Rectal smooth muscle tissue (tissue), 1 donor: ENCODE measurements at regions not wholly inside any gene's neighbourhood (a gene's known extent, or its start where the extent isn't known, plus 50 kb on each side); places are given as distances from the start of the nearest gene placed in this dataset.

Source experiments
- H3K27ac ChIP-seq: one replicate; pipeline ENCODE4 v1.7.0; 2013; ENCODE audit warnings: low read depth, low read length, inconsistent platforms
- H3K27me3 ChIP-seq: one replicate; pipeline ENCODE4 v1.7.0; 2013; ENCODE audit warnings: low read length; ENCODE audit not compliant: control insufficient read depth, insufficient read depth
- H3K36me3 ChIP-seq: one replicate; pipeline ENCODE4 v1.7.0; 2013; ENCODE audit warnings: low read length; ENCODE audit not compliant: control insufficient read depth, insufficient read depth
- H3K4me1 ChIP-seq: one replicate; pipeline ENCODE4 v1.7.0; 2013; ENCODE audit warnings: low read length; ENCODE audit not compliant: control insufficient read depth, insufficient read depth
- H3K4me3 ChIP-seq: one replicate; pipeline ENCODE4 v1.7.0; 2013; ENCODE audit warnings: low read length
- H3K9ac ChIP-seq: one replicate; pipeline ENCODE4 v1.7.0; 2013; ENCODE audit warnings: low read length

DNA sequence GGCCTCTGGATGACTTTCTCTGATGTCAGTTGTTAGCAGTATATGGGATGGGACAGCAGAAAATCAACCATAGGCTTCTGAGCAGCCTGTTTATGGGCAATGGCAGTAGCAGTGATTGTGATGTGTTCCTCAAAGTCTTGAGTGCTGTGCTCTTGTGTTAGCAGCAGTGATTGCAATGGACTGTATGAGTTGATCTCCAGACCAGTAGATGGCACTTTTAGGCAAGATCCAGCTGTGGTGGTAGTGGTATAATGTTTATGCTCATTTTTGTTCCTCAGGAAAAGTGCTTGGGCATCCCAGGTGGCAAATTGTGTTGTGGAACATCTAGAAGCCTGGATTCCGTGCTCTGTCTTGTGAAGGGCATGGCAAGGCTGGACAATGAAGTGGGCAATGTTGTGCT lies 181.6 kb upstream of the SYNCRIP start:
- Histone ChIP-seq H3K4me3 (no peak overlapping the region), H3K9ac (no peak overlapping the region), H3K27me3 (no peaks in the 10 kb centered on the region)

DNA sequence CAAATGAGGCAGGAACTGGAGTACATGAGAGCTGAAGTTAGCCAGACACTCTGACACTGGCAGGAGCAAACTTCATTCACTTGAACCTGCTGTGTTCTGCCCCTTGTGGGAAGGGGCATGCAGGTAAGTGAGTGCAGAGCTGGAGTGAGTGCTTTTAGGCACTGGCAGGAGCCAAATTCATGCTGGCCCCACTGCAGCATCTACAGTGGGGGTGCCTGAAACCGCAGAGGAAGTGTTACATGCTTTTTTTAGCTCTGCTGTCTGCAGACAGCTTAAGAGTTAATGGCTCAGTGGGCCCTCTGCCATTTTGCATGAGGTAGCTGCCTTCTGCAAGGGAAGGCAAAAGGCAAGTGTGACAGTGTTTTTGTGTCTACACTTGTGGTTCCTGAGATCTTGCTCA lies 167.9 kb upstream of the SYNCRIP start:
- Histone ChIP-seq H3K4me1 (no peaks in the 10 kb centered on the region), H3K9ac (no peak overlapping the region), H3K27me3 (no peaks in the 10 kb centered on the region), H3K27ac (no peak overlapping the region), H3K4me3 (no peak overlapping the region), H3K36me3 (no peaks in the 10 kb centered on the region)

More for the DNA sequence above, 181.6 kb upstream of the SYNCRIP start:
- no peaks in the 10 kb centered on the region for H3K4me1 ChIP-seq
- H3K27ac ChIP-seq: no peak overlapping the region
- no peaks in the 10 kb centered on the region for H3K36me3 ChIP-seq

- no peak overlapping the region for H3K9ac ChIP-seq
- no peaks in the 10 kb centered on the region for H3K4me1 ChIP-seq
- H3K27ac ChIP-seq: no peak overlapping the region
- H3K4me3 ChIP-seq: no peak overlapping the region
- H3K36me3 ChIP-seq: no peaks in the 10 kb centered on the region
- no peaks in the 10 kb centered on the region for H3K27me3 ChIP-seq
Observed at GRCh38 chr6:85803721-85804120, 161.0 kb upstream of the SYNCRIP start.

DNA sequence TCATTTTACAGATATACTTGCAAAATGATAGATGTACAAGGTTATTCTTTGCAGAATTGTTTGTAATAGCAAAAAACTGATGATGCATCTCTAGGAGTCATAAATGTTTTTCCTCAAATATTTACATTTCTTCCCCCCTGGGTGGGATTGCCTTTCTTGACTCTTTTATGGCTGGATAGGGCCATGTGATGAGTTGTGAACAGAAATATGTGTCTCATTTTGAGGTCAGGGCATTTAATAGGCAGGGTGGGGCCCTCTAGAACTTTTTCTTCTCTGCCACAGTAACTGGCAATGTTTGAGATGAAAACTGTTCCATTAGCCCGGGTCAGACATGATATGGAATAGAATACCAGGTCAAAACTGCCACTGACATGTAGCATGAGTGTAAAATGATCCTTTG lies 159.5 kb upstream of the SYNCRIP start:
- no peaks in the 10 kb centered on the region for H3K36me3 ChIP-seq
- H3K27ac ChIP-seq: no peak overlapping the region
- H3K4me1 ChIP-seq: no peaks in the 10 kb centered on the region
- no peak overlapping the region for H3K4me3 ChIP-seq
- no peak overlapping the region for H3K9ac ChIP-seq
- H3K27me3 ChIP-seq: no peaks in the 10 kb centered on the region

DNA sequence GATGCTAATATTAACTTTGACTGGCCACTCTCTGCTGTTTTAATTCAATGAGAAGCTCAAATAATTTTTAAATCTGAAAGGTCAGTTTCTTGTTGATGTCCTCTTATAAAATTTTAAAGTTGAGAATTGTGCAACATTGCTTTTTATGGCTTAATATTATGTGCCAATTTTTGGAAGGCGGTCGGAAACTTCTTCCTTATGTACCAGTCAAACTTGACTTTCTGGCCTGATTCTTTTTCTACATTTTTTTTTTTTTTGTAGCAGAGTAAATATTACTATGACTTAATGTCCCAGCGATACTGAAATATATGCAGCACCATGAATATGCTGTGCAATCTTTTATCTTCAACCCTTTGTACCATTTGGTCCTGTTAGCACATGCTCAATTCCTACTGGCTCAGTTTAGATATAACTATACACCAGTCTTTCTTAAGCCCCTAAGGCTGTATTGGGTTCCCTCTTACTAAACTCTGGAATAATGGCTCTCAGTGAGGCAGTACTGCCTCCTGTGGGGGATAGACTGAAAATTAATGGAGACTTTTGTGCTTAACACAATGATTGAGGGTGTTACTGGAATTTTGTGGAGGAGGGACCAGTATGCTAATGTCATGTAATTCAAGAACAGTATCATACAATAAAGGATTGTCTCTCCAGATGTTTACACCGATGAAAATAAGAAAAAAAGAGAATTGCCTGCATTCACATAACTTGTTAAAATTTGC lies 156.4 kb upstream of the SYNCRIP start:
- Histone ChIP-seq H3K27me3 (no peaks in the 10 kb centered on the region), H3K4me1 (no peaks in the 10 kb centered on the region), H3K36me3 (no peaks in the 10 kb centered on the region), H3K4me3 (no peak overlapping the region), H3K9ac (no peak overlapping the region), H3K27ac (no peak overlapping the region)

DNA sequence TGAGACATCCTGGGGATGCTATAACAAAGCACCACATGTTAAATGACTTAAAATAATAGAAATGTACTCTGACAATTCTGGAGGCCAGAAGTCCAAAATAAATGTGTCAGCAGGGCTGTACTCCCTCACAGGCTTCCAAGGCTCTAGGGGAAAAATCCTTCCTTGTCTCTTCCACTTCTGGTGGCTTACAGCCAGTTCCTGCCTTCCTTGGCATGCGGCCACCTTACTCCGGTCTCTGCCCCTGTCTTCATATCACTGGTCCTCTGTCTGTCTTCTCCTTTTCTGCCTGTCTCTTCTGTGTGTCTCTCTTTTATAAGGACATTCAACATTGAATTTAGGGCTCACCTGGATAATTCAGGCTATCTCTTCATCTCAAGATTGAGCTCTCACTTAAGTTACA lies 155.3 kb upstream of the SYNCRIP start:
- Histone ChIP-seq H3K36me3 (no peaks in the 10 kb centered on the region), H3K4me1 (no peaks in the 10 kb centered on the region), H3K4me3 (no peak overlapping the region), H3K27me3 (no peaks in the 10 kb centered on the region), H3K9ac (no peak overlapping the region), H3K27ac (no peak overlapping the region)

DNA sequence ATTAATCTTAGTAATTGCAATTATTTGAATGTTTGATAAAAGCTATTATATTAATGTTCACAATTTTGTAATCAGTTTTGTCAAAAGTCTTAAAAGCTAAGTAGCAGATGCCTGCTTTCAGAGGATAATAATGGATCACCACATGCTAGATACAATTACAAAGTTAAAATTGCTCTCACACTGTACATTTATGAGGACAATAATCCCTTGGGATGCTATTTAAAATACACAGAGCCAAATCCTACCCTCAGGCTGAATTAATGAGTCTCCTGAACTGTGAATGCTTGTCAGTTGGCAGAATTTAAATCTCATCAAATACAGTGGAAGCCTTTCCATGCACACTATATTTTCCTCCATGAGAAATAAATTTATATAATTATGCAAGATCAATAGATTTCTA lies 153.3 kb upstream of the SYNCRIP start:
- Histone ChIP-seq H3K27me3 (no peaks in the 10 kb centered on the region), H3K36me3 (no peaks in the 10 kb centered on the region), H3K4me1 (no peaks in the 10 kb centered on the region), H3K27ac (no peak overlapping the region), H3K9ac (no peak overlapping the region), H3K4me3 (no peak overlapping the region)

DNA sequence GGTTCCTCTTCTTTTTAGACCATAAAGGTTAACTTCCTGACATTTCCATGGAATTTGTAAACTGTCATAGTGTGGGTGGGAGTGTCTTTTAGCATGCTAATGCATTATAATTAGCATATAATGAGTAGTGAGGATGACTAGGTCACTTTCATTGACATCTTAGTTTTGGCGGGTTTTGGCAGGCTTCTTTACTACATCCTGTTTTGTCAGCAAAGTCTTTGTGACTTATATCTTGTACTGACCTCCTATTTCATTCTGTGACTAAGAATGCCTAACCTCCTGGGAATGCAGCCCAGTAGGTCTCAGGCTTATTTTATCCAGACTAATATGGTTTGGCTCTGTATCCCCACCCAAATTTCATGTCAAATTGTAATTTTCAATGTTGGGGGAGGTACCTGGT lies 149.6 kb upstream of the SYNCRIP start:
- H3K36me3 ChIP-seq: no peaks in the 10 kb centered on the region
- no peak overlapping the region for H3K27ac ChIP-seq
- H3K9ac ChIP-seq: no peak overlapping the region
- no peaks in the 10 kb centered on the region for H3K4me1 ChIP-seq
- no peaks in the 10 kb centered on the region for H3K27me3 ChIP-seq
- H3K4me3 ChIP-seq: no peak overlapping the region

GRCh38 chr6:85775883-85776282 lies 133.2 kb upstream of the SYNCRIP start:
- Histone ChIP-seq H3K4me3 (no peak overlapping the region), H3K36me3 (no peaks in the 10 kb centered on the region), H3K27me3 (no peaks in the 10 kb centered on the region), H3K27ac (no peak overlapping the region), H3K4me1 (no peaks in the 10 kb centered on the region), H3K9ac (no peak overlapping the region)

DNA sequence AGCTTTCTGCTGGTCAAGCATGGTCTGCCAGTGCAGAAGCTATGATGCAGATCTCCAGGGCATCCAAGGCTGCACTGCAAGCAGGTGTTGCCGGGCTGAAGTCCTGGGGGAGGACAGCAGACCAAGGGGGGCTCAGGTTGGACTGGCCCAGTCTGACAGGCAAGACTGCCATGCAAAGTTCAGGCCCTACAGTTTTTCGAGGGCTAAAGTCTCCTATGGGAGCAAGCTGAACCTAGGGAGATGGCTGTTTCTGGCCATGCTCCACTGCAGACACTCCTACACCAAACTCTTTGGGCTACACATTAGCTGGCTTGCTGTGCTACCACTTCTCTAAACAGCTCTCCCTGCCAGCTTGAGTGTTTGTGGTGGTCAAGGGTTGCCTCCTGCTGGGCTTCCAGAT lies 130.0 kb upstream of the SYNCRIP start:
- Histone ChIP-seq H3K36me3 (no peaks in the 10 kb centered on the region), H3K4me1 (no peaks in the 10 kb centered on the region), H3K27ac (no peak overlapping the region), H3K9ac (no peak overlapping the region), H3K4me3 (no peak overlapping the region), H3K27me3 (no peaks in the 10 kb centered on the region)

GRCh38 chr6:85771925-85772430 lies 129.3 kb upstream of the SYNCRIP start:
- Histone ChIP-seq H3K27me3 (no peaks in the 10 kb centered on the region), H3K36me3 (no peaks in the 10 kb centered on the region), H3K4me3 (no peak overlapping the region), H3K9ac (no peak overlapping the region), H3K27ac (no peak overlapping the region), H3K4me1 (no peaks in the 10 kb centered on the region)

DNA sequence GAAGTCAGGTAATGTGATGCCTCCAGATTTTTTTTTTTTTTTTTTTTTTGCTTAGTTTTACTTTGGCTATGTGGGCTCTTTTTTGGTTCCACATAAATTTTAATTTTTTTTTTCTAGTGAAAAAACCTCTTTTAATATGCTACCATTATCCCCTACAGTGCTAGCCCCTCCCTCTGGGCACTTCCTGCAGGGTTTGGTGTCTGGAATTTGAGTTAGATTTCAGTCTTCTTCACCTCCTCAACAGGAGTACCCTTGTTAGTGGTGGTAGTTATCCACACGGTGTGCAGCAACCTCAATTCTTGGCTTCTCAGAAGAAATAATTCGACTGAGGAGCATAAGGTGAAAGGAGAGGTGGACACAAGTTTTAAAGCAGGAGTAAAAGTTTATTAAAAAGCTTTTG lies 128.8 kb upstream of the SYNCRIP start:
- H3K36me3 ChIP-seq: no peaks in the 10 kb centered on the region
- H3K27me3 ChIP-seq: no peaks in the 10 kb centered on the region
- no peak overlapping the region for H3K9ac ChIP-seq
- H3K4me1 ChIP-seq: no peaks in the 10 kb centered on the region
- no peak overlapping the region for H3K4me3 ChIP-seq
- H3K27ac ChIP-seq: no peak overlapping the region

- Histone ChIP-seq H3K27ac (no peak overlapping the region), H3K4me3 (no peak overlapping the region), H3K36me3 (no peaks in the 10 kb centered on the region), H3K4me1 (no peaks in the 10 kb centered on the region), H3K27me3 (no peaks in the 10 kb centered on the region), H3K9ac (no peak overlapping the region)
Observed at GRCh38 chr6:85764844-85765243, 122.2 kb upstream of the SYNCRIP start.
